SK-N-SH (cell line): ENCODE measurements at regions not wholly inside any gene's neighbourhood (a gene's known extent, or its start where the extent isn't known, plus 50 kb on each side); places are given as distances from the start of the nearest gene placed in this dataset.

ENCODE experiments used
- CHD2 ChIP-seq: fragments of 150-350 bp; IDR thresholded peaks from 2 replicates; pipeline ENCODE4 v1.6.1; 2018; ENCODE audit warnings: low read length; ENCODE audit not compliant: partially characterized antibody
- GABPA ChIP-seq: IDR thresholded peaks from 2 replicates; pipeline ENCODE4 v1.4.0; 2012; ENCODE audit warnings: low read depth, mild to moderate bottlenecking
- GATA2 ChIP-seq: sonication (generic); formaldehyde crosslinking; IDR thresholded peaks from 2 replicates; pipeline ENCODE4 v1.5.0; 2020; ENCODE audit warnings: mild to moderate bottlenecking, missing genetic modification reagents
- NRF1 ChIP-seq: IDR thresholded peaks from 2 replicates; pipeline ENCODE4 v1.6.1; 2012; ENCODE audit warnings: low read depth, mild to moderate bottlenecking, low read length
- RXRA ChIP-seq: IDR thresholded peaks from 2 replicates; pipeline ENCODE4 v1.4.0; 2012; ENCODE audit warnings: low read depth, mild to moderate bottlenecking, borderline replicate concordance
- TF ChIP-seq, protein P1 (sequence below): fragments of 200-600 bp; sonication (generic); IDR thresholded peaks from 2 replicates; pipeline ENCODE4 v1.6.1; 2017; ENCODE audit warnings: antibody characterized with exemption, mild to moderate bottlenecking, moderate library complexity
- TF ChIP-seq, protein P2 (sequence below): IDR thresholded peaks from 2 replicates; pipeline ENCODE4 v1.6.1; 2012; ENCODE audit warnings: mild to moderate bottlenecking, low read depth, low read length, moderate library complexity
- TF ChIP-seq, protein P3 (sequence below): IDR thresholded peaks from 2 replicates; pipeline ENCODE4 v1.4.0; 2012; ENCODE audit warnings: low read depth

DNA sequence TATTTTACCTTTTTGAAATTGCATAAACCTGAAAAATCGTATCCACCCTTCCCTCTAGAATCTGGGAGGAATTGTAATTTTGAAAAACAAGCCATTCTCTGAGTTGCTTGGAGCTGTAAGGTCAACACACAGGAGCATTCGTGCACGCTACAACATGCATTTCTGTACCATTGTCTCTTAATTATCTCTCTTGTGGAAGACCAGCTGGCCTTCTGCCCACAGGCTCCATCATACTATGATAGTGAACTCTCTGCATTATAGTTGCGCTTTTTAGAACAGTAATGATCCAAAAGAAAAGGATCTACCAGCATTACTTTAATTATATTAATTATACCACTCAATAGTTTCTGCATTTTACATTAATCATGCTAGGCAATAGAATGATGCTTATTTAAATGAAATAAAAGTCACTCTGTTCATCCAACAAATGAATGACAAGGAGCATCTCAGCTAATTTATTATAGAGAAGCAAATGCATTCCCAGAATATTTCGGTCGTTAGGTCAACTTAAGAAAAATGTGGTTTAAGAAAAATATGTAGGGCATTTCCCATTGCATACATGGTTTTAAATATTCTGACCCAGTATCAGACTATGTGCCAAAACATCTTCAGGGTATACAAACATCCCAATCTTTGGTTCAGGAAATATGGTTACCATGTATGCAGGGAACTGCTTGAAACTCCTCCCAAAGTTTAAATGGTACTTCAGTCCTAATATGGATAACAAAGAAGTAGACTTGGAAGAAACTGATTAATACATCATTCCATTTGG is 263.5 kb downstream of the TFAP2A start:
- TF ChIP-seq, protein P1, sequence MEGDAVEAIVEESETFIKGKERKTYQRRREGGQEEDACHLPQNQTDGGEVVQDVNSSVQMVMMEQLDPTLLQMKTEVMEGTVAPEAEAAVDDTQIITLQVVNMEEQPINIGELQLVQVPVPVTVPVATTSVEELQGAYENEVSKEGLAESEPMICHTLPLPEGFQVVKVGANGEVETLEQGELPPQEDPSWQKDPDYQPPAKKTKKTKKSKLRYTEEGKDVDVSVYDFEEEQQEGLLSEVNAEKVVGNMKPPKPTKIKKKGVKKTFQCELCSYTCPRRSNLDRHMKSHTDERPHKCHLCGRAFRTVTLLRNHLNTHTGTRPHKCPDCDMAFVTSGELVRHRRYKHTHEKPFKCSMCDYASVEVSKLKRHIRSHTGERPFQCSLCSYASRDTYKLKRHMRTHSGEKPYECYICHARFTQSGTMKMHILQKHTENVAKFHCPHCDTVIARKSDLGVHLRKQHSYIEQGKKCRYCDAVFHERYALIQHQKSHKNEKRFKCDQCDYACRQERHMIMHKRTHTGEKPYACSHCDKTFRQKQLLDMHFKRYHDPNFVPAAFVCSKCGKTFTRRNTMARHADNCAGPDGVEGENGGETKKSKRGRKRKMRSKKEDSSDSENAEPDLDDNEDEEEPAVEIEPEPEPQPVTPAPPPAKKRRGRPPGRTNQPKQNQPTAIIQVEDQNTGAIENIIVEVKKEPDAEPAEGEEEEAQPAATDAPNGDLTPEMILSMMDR: no peak
- TF ChIP-seq NRF1 (no peak), GABPA (no peak), CHD2 (no peak), RXRA (no peak), GATA2 (no peak)
- TF ChIP-seq, protein P2, sequence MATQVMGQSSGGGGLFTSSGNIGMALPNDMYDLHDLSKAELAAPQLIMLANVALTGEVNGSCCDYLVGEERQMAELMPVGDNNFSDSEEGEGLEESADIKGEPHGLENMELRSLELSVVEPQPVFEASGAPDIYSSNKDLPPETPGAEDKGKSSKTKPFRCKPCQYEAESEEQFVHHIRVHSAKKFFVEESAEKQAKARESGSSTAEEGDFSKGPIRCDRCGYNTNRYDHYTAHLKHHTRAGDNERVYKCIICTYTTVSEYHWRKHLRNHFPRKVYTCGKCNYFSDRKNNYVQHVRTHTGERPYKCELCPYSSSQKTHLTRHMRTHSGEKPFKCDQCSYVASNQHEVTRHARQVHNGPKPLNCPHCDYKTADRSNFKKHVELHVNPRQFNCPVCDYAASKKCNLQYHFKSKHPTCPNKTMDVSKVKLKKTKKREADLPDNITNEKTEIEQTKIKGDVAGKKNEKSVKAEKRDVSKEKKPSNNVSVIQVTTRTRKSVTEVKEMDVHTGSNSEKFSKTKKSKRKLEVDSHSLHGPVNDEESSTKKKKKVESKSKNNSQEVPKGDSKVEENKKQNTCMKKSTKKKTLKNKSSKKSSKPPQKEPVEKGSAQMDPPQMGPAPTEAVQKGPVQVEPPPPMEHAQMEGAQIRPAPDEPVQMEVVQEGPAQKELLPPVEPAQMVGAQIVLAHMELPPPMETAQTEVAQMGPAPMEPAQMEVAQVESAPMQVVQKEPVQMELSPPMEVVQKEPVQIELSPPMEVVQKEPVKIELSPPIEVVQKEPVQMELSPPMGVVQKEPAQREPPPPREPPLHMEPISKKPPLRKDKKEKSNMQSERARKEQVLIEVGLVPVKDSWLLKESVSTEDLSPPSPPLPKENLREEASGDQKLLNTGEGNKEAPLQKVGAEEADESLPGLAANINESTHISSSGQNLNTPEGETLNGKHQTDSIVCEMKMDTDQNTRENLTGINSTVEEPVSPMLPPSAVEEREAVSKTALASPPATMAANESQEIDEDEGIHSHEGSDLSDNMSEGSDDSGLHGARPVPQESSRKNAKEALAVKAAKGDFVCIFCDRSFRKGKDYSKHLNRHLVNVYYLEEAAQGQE: no peak
- TF ChIP-seq, protein P3, sequence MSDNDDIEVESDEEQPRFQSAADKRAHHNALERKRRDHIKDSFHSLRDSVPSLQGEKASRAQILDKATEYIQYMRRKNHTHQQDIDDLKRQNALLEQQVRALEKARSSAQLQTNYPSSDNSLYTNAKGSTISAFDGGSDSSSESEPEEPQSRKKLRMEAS: no peak
